ENCODE measurements at regions not wholly inside any gene's neighbourhood (a gene's known extent, or its start where the extent isn't known, plus 50 kb on each side); places are given as distances from the start of the nearest gene placed in this dataset.

DNA sequence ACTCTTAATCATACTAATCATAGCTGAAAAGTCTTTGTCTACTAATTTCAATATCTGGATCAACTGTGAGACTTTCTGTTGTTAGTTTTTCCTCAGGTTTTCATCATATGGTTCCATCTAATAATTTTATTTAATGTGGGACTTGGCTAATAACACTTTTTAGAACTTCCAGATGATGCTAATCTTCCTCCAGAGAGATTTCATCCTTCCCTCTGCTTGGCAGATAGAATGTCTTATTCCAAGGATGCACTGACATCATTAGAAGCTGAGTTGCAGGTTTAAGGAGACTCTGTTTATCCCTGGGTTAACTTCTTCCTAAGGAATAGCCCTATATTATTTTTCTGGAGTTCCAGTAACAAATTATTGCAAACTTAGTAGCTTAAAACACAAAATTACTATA is 325.6 kb downstream of the COG6 start:
- no peak for TF ChIP-seq EZH2phosphoT487 (conservative IDR thresholded peaks at IDR 0.05; ENCODE audit: low read length)
- TF ChIP-seq, protein P1, sequence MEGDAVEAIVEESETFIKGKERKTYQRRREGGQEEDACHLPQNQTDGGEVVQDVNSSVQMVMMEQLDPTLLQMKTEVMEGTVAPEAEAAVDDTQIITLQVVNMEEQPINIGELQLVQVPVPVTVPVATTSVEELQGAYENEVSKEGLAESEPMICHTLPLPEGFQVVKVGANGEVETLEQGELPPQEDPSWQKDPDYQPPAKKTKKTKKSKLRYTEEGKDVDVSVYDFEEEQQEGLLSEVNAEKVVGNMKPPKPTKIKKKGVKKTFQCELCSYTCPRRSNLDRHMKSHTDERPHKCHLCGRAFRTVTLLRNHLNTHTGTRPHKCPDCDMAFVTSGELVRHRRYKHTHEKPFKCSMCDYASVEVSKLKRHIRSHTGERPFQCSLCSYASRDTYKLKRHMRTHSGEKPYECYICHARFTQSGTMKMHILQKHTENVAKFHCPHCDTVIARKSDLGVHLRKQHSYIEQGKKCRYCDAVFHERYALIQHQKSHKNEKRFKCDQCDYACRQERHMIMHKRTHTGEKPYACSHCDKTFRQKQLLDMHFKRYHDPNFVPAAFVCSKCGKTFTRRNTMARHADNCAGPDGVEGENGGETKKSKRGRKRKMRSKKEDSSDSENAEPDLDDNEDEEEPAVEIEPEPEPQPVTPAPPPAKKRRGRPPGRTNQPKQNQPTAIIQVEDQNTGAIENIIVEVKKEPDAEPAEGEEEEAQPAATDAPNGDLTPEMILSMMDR (IDR thresholded peaks at IDR 0.05; ENCODE audit: insufficient read depth, low read length, poor library complexity, severe bottlenecking): no peak
- no peak overlapping the region for H3K4me3 ChIP-seq (ENCODE audit: insufficient read depth, low read length, poor library complexity, severe bottlenecking)
- no peaks in the 10 kb centered on the region for H4K20me1 ChIP-seq (ENCODE audit: low read depth, low read length)
- no peak overlapping the region for H3K27ac ChIP-seq (ENCODE audit: low read depth, low read length)
- H3K9me2 ChIP-seq (replicated peaks; ENCODE audit: insufficient read depth, low read length): no peaks in the 10 kb centered on the region
- H3K9me3 ChIP-seq (ENCODE audit: insufficient read depth, low read length): no peaks in the 10 kb centered on the region
- no peak overlapping the region for H3K4me2 ChIP-seq (ENCODE audit: low read depth, low read length, poor library complexity, severe bottlenecking)
- H2AFZ ChIP-seq (ENCODE audit: low read depth, low read length, severe bottlenecking): no peak overlapping the region
- H3K36me3 ChIP-seq (ENCODE audit: low read length): no peaks in the 10 kb centered on the region
- no peaks in the 10 kb centered on the region for H3K27me3 ChIP-seq (ENCODE audit: low read length)
- no peaks in the 10 kb centered on the region for H3K79me2 ChIP-seq (ENCODE audit: insufficient read depth, low read length)
- H3K9ac ChIP-seq (ENCODE audit: low read length): no peak overlapping the region
- H3F3A ChIP-seq (ENCODE audit: insufficient read depth): no peaks in the 10 kb centered on the region

DNA sequence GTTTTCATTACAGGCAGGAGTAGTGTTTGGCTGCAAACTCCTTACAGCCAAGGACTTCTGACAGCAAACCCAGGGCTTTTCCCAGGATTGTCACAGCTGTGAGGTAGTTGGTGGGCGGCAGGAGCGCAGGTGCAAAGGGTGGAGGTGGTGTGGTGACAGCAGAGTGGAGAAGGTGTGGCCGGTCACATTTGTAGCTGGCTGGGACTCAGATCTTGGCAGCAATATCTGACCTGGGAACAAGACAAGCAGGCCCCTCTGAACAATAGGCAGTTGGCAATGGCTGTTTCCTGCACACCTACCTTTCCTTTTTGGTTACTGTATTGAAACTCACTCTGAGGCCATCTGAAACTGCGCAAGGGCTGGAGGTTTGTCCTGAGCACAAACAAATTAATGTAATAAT is 327.3 kb downstream of the COG6 start:
- no peak overlapping the region for H3K9ac ChIP-seq (ENCODE audit: low read length)
- no peaks in the 10 kb centered on the region for H3K9me3 ChIP-seq (ENCODE audit: insufficient read depth, low read length)
- H3K4me2 ChIP-seq (ENCODE audit: low read depth, low read length, poor library complexity, severe bottlenecking): no peak overlapping the region
- no peak overlapping the region for H3K4me3 ChIP-seq (ENCODE audit: insufficient read depth, low read length, poor library complexity, severe bottlenecking)
- H3F3A ChIP-seq (ENCODE audit: insufficient read depth): no peaks in the 10 kb centered on the region
- H3K36me3 ChIP-seq (ENCODE audit: low read length): no peaks in the 10 kb centered on the region
- no peak overlapping the region for H3K27ac ChIP-seq (ENCODE audit: low read depth, low read length)
- H2AFZ ChIP-seq (ENCODE audit: low read depth, low read length, severe bottlenecking): no peak overlapping the region
- no peaks in the 10 kb centered on the region for H4K20me1 ChIP-seq (ENCODE audit: low read depth, low read length)
- no peaks in the 10 kb centered on the region for H3K79me2 ChIP-seq (ENCODE audit: insufficient read depth, low read length)
- TF ChIP-seq EZH2phosphoT487 (conservative IDR thresholded peaks at IDR 0.05; ENCODE audit: low read length): no peak
- TF ChIP-seq, protein P1 (IDR thresholded peaks at IDR 0.05; ENCODE audit: insufficient read depth, low read length, poor library complexity, severe bottlenecking): no peak
- no peaks in the 10 kb centered on the region for H3K27me3 ChIP-seq (ENCODE audit: low read length)
- H3K9me2 ChIP-seq (replicated peaks; ENCODE audit: insufficient read depth, low read length): no peaks in the 10 kb centered on the region

DNA sequence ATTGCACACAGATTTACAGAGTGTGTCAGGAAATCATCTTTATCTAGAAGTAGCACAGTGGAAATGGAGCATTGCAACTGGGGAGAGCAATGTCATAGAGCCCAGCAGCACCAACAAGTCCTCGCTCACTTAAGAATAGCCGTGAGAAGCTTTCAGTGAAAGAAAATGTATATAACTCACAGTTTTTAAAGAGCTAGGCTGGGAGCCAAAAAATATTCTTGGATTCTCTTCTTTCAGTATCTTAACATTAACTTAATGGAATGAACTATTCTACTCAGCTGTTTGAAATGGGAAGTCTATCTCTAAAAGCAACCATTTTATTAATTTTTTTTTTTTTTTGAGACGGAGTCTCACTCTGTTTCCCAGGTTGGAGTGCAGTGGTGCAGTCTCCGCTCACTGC is 329.6 kb downstream of the COG6 start:
- Histone ChIP-seq H3K9me3 (ENCODE audit: insufficient read depth, low read length) (no peaks in the 10 kb centered on the region), H3K9ac (ENCODE audit: low read length) (no peak overlapping the region), H3K79me2 (ENCODE audit: insufficient read depth, low read length) (no peaks in the 10 kb centered on the region), H2AFZ (ENCODE audit: low read depth, low read length, severe bottlenecking) (no peak overlapping the region), H3F3A (ENCODE audit: insufficient read depth) (no peaks in the 10 kb centered on the region), H3K9me2 (replicated peaks; ENCODE audit: insufficient read depth, low read length) (no peaks in the 10 kb centered on the region), H3K27me3 (ENCODE audit: low read length) (no peaks in the 10 kb centered on the region), H3K27ac (ENCODE audit: low read depth, low read length) (no peak overlapping the region), H3K36me3 (ENCODE audit: low read length) (no peaks in the 10 kb centered on the region), H4K20me1 (ENCODE audit: low read depth, low read length) (no peaks in the 10 kb centered on the region), H3K4me2 (ENCODE audit: low read depth, low read length, poor library complexity, severe bottlenecking) (no peak overlapping the region), H3K4me3 (ENCODE audit: insufficient read depth, low read length, poor library complexity, severe bottlenecking) (no peak overlapping the region)
- TF ChIP-seq EZH2phosphoT487 (conservative IDR thresholded peaks at IDR 0.05; ENCODE audit: low read length): no peak
- TF ChIP-seq, protein P1 (IDR thresholded peaks at IDR 0.05; ENCODE audit: insufficient read depth, low read length, poor library complexity, severe bottlenecking): no peak

Measured in SU-DHL-6 (cell line).